Neutrophil (primary cell): ENCODE measurements at regions not wholly inside any gene's neighbourhood (a gene's known extent, or its start where the extent isn't known, plus 50 kb on each side); places are given as distances from the start of the nearest gene placed in this dataset.

Experiments
- H3K27ac ChIP-seq: fragments of 200-600 bp; sonication (generic); 2 replicates; pipeline ENCODE4 v1.5.1; 2016; ENCODE audit warnings: mild to moderate bottlenecking, moderate library complexity
- H3K27me3 ChIP-seq: fragments of 200-600 bp; sonication (generic); 2 replicates; pipeline ENCODE4 v1.6.0; 2016; ENCODE audit warnings: mild to moderate bottlenecking
- H3K36me3 ChIP-seq: fragments of 200-600 bp; sonication (generic); 2 replicates; pipeline ENCODE4 v1.5.1; 2017
- H3K4me1 ChIP-seq, 2 experiments: fragments of 200-600 bp in 1 of 2; sonication (generic) in 1 of 2; 1 replicate in 1 of 2; 2 replicates in 1 of 2; pipeline versions ENCODE4 v1.5.1 to v1.6.1; 2013 to 2016; ENCODE audit warnings: low read depth in 1 of 2, low read length in 1 of 2, mild to moderate bottlenecking in 1 of 2, moderate library complexity in 1 of 2; ENCODE audit not compliant: control insufficient read depth in 1 of 2, insufficient read depth in 1 of 2
- H3K4me3 ChIP-seq, 2 experiments: fragments of 200-600 bp in 1 of 2; sonication (generic) in 1 of 2; 1 replicate in 1 of 2; 2 replicates in 1 of 2; pipeline ENCODE4 v1.5.1; 2013 to 2016; ENCODE audit warnings: low read depth in 1 of 2, low read length in 1 of 2, mild to moderate bottlenecking in 1 of 2, moderate library complexity in 1 of 2
- H3K9me3 ChIP-seq: fragments of 200-600 bp; sonication (generic); 2 replicates; pipeline ENCODE4 v1.5.1; 2016
- CTCF ChIP-seq: fragments of 200-600 bp; sonication (generic); IDR thresholded peaks from 2 replicates; pipeline ENCODE4 v1.5.1; 2016; ENCODE audit warnings: antibody characterized with exemption

DNA sequence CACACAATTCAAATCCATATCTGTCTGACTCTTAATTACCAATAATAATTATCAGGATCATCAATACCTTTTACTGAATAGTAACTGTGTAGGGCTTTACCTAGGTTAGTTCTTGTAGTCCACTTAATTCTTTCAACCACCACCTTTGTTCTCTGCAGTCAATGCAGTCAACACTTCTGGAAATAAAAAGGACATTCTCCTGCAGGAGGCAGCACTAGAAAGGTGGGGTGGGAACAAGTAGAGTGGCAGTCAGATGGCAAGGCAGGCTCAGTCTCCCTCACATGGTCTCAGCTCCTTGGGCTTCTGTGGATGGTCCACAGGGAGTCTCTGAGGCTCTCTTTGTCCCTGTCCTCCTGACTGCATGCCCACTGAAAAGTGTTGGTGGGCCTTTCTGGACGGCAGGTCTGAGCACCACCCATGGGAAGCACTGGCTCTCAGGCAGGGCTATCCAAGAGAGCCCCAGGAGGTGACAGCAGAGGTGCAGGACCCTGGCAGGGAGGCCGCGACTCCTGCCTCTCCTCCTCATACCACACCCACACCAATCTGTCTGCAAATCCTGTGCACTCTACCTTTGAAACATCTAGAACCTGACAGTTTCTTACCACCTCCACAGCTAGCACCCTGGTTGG, 237.3 kb downstream of the FOXD2 start:
- Histone ChIP-seq H3K27me3 (peaks cover 7% of the 10 kb centered on the region), H3K36me3 (no peaks in the 10 kb centered on the region), H3K4me1 (no peaks in the 10 kb centered on the region), H3K9me3 (no peaks in the 10 kb centered on the region), H3K27ac (no peak overlapping the region), H3K4me3 (no peak overlapping the region)
- no peak for TF ChIP-seq CTCF

- H3K9me3 ChIP-seq: no peaks in the 10 kb centered on the region
- peaks cover 7% of the 10 kb centered on the region for H3K27me3 ChIP-seq
- no peak overlapping the region for H3K27ac ChIP-seq
- no peak overlapping the region for H3K4me3 ChIP-seq
- H3K36me3 ChIP-seq: no peaks in the 10 kb centered on the region
- H3K4me1 ChIP-seq: no peaks in the 10 kb centered on the region
- no peak for TF ChIP-seq CTCF
Measured at GRCh38 chr1:47675721-47676120, 237.9 kb downstream of the FOXD2 start.

DNA sequence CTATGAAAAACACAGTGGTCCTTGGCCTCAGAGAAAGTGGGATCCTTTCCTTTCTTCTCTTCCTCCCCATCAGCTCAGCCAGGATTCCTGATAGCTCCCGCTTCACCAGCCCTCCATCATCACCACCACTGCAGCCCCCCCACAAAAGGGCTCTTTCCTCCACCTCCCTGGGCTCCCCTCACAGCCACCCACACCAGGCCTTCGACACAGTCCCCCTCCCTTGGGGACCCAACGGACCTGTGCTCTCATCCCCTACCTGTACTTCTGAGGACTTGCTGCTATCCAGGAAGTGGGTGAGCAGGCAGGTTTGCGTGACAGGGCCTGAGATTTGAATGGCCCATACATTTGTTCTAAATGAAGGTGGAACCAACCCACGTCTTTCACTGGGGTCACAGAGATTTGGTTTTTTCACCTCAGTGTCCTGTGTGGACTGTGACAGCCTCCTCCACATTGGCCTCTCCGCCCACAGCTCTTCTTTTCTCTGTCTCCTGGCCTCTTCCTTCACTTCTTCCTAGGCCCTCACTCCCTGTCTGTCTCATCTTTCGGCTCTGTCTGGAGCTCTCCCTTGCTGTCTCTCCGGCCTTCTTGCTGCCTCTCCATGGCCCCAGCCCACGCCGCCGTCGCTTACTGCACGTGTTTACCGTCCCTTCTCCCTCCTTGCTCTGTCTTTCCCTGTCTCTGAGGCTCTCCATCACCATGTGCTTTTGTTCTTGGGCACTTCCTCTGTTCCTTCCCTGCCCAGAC, 238.6 kb downstream of the FOXD2 start:
- peaks cover under 1% of the 10 kb centered on the region for H3K27me3 ChIP-seq
- no peaks in the 10 kb centered on the region for H3K36me3 ChIP-seq
- H3K4me1 ChIP-seq: no peaks in the 10 kb centered on the region
- no peaks in the 10 kb centered on the region for H3K9me3 ChIP-seq
- H3K4me3 ChIP-seq: no peak overlapping the region
- no peak for TF ChIP-seq CTCF
- no peak overlapping the region for H3K27ac ChIP-seq

GRCh38 chr1:47677241-47677940, 239.5 kb downstream of the FOXD2 start:
- Histone ChIP-seq H3K27ac (no peak overlapping the region), H3K9me3 (no peaks in the 10 kb centered on the region)

DNA sequence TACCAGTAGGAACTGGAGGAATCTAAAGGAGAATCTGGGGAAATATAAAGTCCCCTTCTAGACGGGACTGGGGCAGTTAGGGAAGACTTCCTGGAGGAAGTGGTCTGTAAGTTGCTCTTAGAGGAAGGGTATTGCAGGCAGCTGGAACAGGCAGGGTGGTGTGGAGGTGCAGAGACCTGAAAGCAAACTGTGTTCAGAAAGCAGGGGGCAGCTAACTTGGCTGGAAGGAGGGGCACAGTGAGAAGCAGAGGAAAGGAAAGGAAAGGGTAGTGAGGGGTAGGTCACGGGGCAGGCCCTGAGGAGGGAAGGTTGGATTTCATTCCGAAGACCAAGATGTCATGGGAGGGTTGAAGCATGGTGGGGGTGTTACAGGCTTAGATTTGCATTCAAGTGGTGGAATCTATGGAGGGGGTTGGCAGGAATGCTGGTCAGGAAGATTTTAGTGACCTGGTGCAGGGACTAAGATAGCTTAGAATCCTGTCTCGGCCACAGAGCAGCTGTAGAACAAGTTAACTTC, 240.7 kb downstream of the FOXD2 start:
- TF ChIP-seq CTCF: no peak
- no peaks in the 10 kb centered on the region for H3K9me3 ChIP-seq
- no peaks in the 10 kb centered on the region for H3K36me3 ChIP-seq
- H3K4me1 ChIP-seq: no peaks in the 10 kb centered on the region
- H3K27me3 ChIP-seq: no peaks in the 10 kb centered on the region
- H3K4me3 ChIP-seq: no peak overlapping the region
- H3K27ac ChIP-seq: no peak overlapping the region

More at GRCh38 chr1:47677241-47677940, 239.5 kb downstream of the FOXD2 start:
- no peak overlapping the region for H3K4me3 ChIP-seq
- H3K27me3 ChIP-seq: no peaks in the 10 kb centered on the region
- TF ChIP-seq CTCF: no peak
- no peaks in the 10 kb centered on the region for H3K4me1 ChIP-seq
- no peaks in the 10 kb centered on the region for H3K36me3 ChIP-seq
